Liver (tissue), 8 donors: ENCODE measurements at regions not wholly inside any gene's neighbourhood (a gene's known extent, or its start where the extent isn't known, plus 50 kb on each side); places are given as distances from the start of the nearest gene placed in this dataset.

Experiments used
- DNase-seq: peaks from one replicate; pipeline ENCODE4 v3.0.0-alpha.2; 2017; ENCODE audit warnings: low spot score
- H3K27ac ChIP-seq, 2 donors: one replicate each; pipeline ENCODE4 v1.7.0; 2013; ENCODE audit warnings: inconsistent platforms in 2 of 2, low read length in 2 of 2, control low read depth in 1 of 2, low read depth in 1 of 2, mild to moderate bottlenecking in 1 of 2
- H3K27me3 ChIP-seq, 4 donors: one replicate each; pipeline versions ENCODE4 v1.6.1 to v1.7.0; 2013; ENCODE audit warnings: low read length in 3 of 4, inconsistent platforms in 1 of 4, mild to moderate bottlenecking in 1 of 4, moderate library complexity in 1 of 4; ENCODE audit not compliant: control insufficient read depth in 4 of 4, insufficient read depth in 4 of 4
- H3K36me3 ChIP-seq, 4 donors: one replicate each; pipeline versions ENCODE4 v1.6.1 to v1.7.0; 2013; ENCODE audit warnings: low read length in 3 of 4, mild to moderate bottlenecking in 3 of 4, low read depth in 1 of 4, moderate library complexity in 1 of 4; ENCODE audit not compliant: control insufficient read depth in 4 of 4, insufficient read depth in 3 of 4
- H3K4me1 ChIP-seq, 4 donors: one replicate each; pipeline versions ENCODE4 v1.6.1 to v1.7.0; 2013; ENCODE audit warnings: low read length in 3 of 4, mild to moderate bottlenecking in 3 of 4, moderate library complexity in 1 of 4; ENCODE audit not compliant: control insufficient read depth in 4 of 4, insufficient read depth in 4 of 4
- H3K4me3 ChIP-seq, 3 donors: one replicate each; pipeline versions ENCODE4 v1.6.1 to v1.7.0; 2013; ENCODE audit warnings: low read length in 3 of 3, control low read depth in 1 of 3, low read depth in 1 of 3, mild to moderate bottlenecking in 1 of 3
- H3K9ac ChIP-seq, 2 donors: one replicate each; pipeline ENCODE4 v1.7.0; 2013; ENCODE audit warnings: low read length in 2 of 2, mild to moderate bottlenecking in 2 of 2, moderate library complexity in 2 of 2, control low read depth in 1 of 2, low read depth in 1 of 2
- H3K9me3 ChIP-seq, 4 donors: one replicate each; pipeline versions ENCODE4 v1.6.1 to v1.7.0; 2013; ENCODE audit warnings: low read length in 3 of 4; ENCODE audit not compliant: control insufficient read depth in 4 of 4
- CTCF ChIP-seq: fragments of 150-350 bp; IDR thresholded peaks from 2 replicates; pipeline ENCODE4 v1.5.1; 2017; ENCODE audit warnings: improper control_type of control experiment, low read depth, low read length; ENCODE audit not compliant: missing input control
- EGR1 ChIP-seq, 2 donors: IDR thresholded peaks; 2 replicates each; pipeline ENCODE4 v1.6.1; 2016 to 2018; ENCODE audit warnings: antibody characterized with exemption in 2 of 2, low read depth in 2 of 2
- FOXA1 ChIP-seq: IDR thresholded peaks from 2 replicates; pipeline ENCODE4 v1.6.1; 2016; ENCODE audit warnings: antibody characterized with exemption
- FOXA2 ChIP-seq: IDR thresholded peaks from 2 replicates; pipeline ENCODE4 v1.6.1; 2016; ENCODE audit warnings: antibody characterized with exemption
- GABPA ChIP-seq, 2 donors: IDR thresholded peaks in 1 of 2; conservative IDR thresholded peaks in 1 of 2; 2 replicates each; pipeline ENCODE4 v1.6.1; 2016; ENCODE audit warnings: antibody characterized with exemption in 2 of 2, mild to moderate bottlenecking in 1 of 2, moderate library complexity in 1 of 2
- HNF4A ChIP-seq, 2 donors: conservative IDR thresholded peaks; 2 replicates each; pipeline ENCODE4 v1.6.1; 2016; ENCODE audit warnings: antibody characterized with exemption in 2 of 2, mild to moderate bottlenecking in 2 of 2
- HNF4G ChIP-seq: IDR thresholded peaks from 2 replicates; pipeline ENCODE4 v1.6.1; 2016; ENCODE audit warnings: antibody characterized with exemption
- JUND ChIP-seq, 2 donors: IDR thresholded peaks; 2 replicates each; pipeline ENCODE4 v1.6.1; 2016; ENCODE audit warnings: antibody characterized with exemption in 2 of 2
- NR2F2 ChIP-seq: IDR thresholded peaks from 2 replicates; pipeline ENCODE4 v1.6.1; 2016; ENCODE audit warnings: antibody characterized with exemption
- RAD21 ChIP-seq, 2 donors: IDR thresholded peaks; 2 replicates each; pipeline ENCODE4 v1.6.1; 2016; ENCODE audit warnings: antibody characterized with exemption in 2 of 2, mild to moderate bottlenecking in 2 of 2
- RXRA ChIP-seq, 2 donors: IDR thresholded peaks; 2 replicates each; pipeline ENCODE4 v1.6.1; 2017 to 2018; ENCODE audit warnings: antibody characterized with exemption in 2 of 2, mild to moderate bottlenecking in 1 of 2
- SP1 ChIP-seq: IDR thresholded peaks from 2 replicates; pipeline ENCODE4 v1.6.1; 2018; ENCODE audit warnings: antibody characterized with exemption, mild to moderate bottlenecking
- TAF1 ChIP-seq: conservative IDR thresholded peaks from 2 replicates; pipeline ENCODE4 v1.6.1; 2016; ENCODE audit warnings: antibody characterized with exemption, mild to moderate bottlenecking
- YY1 ChIP-seq: IDR thresholded peaks from 2 replicates; pipeline ENCODE4 v1.6.1; 2016; ENCODE audit warnings: antibody characterized with exemption, mild to moderate bottlenecking
- ZBTB33 ChIP-seq: IDR thresholded peaks from 2 replicates; pipeline ENCODE4 v1.6.1; 2016; ENCODE audit warnings: antibody characterized with exemption
- WGBS: extraction: QIAGEN DNeasy Blood & Tissue Kit; methylation state at CpG from one replicate; pipeline ENCODE4 v1.1.7; 2013; 5-methylcytosine and 5-hydroxymethylcytosine counted together
- TF ChIP-seq, protein P1 (sequence below): IDR thresholded peaks from 2 replicates; pipeline ENCODE4 v1.6.1; 2016; ENCODE audit warnings: antibody characterized with exemption, mild to moderate bottlenecking
- TF ChIP-seq, protein P2 (sequence below): IDR thresholded peaks from 2 replicates; pipeline ENCODE4 v1.6.1; 2016; ENCODE audit warnings: antibody characterized with exemption
- TF ChIP-seq, protein P3 (sequence below): IDR thresholded peaks from 2 replicates; pipeline ENCODE4 v1.6.1; 2016; ENCODE audit warnings: antibody characterized with exemption
- donor health status: healthy.
- donor health status: healthy.
- donor health status: healthy.
- donor health status: healthy.
- donor health status: healthy.

DNA sequence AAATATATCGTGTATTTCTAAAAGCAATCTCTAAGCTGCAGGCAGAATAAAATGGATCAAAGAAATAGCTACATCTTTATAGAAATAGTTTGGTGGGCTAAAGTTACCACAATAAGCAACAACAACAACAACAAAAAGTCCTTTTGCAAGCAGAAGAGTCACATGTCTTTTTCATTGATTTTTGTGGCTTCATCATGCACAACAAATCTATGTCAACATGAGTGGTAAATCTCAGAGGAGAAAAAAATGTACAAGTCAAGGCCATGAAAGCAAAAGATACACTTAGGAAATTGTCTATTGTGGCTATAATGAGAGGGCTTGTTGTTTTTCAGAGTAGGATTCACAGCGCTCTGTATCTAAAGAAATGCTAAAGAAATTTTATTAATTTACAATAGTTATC is 269.7 kb downstream of the GRB14 start:
- Histone ChIP-seq H3K4me3 (no peak overlapping the region), H3K4me1 (no peaks in the 10 kb centered on the region), H3K9ac (no peak overlapping the region), H3K27me3 (peaks cover 0 to 4% (median 0%) of the 10 kb centered on the region in 4 donors), H3K9me3 (no peaks in the 10 kb centered on the region), H3K36me3 (no peaks in the 10 kb centered on the region), H3K27ac (no peak overlapping the region)
- WGBS = 85% methylated on average over 2 of the region's 2 CpGs
- TF ChIP-seq NR2F2 (no peak), YY1 (no peak), RXRA (IDR thresholded peaks at IDR 0.05) (no peak), HNF4G (no peak), HNF4A (conservative IDR thresholded peaks at IDR 0.05) (no peak), TAF1 (no peak), CTCF (no peak), RAD21 (IDR thresholded peaks at IDR 0.05) (no peak), ZBTB33 (no peak)
- no peak for DNase-seq

- no peaks in the 10 kb centered on the region for H3K4me1 ChIP-seq
- no peaks in the 10 kb centered on the region for H3K36me3 ChIP-seq
- no peak for TF ChIP-seq GABPA (IDR thresholded peaks at IDR 0.05 in 1 of 2, conservative IDR thresholded peaks at IDR 0.05 in 1 of 2)
- no peak for TF ChIP-seq HNF4G
- TF ChIP-seq SP1 = no peak
- no peak for TF ChIP-seq FOXA2
- TF ChIP-seq, protein P1, sequence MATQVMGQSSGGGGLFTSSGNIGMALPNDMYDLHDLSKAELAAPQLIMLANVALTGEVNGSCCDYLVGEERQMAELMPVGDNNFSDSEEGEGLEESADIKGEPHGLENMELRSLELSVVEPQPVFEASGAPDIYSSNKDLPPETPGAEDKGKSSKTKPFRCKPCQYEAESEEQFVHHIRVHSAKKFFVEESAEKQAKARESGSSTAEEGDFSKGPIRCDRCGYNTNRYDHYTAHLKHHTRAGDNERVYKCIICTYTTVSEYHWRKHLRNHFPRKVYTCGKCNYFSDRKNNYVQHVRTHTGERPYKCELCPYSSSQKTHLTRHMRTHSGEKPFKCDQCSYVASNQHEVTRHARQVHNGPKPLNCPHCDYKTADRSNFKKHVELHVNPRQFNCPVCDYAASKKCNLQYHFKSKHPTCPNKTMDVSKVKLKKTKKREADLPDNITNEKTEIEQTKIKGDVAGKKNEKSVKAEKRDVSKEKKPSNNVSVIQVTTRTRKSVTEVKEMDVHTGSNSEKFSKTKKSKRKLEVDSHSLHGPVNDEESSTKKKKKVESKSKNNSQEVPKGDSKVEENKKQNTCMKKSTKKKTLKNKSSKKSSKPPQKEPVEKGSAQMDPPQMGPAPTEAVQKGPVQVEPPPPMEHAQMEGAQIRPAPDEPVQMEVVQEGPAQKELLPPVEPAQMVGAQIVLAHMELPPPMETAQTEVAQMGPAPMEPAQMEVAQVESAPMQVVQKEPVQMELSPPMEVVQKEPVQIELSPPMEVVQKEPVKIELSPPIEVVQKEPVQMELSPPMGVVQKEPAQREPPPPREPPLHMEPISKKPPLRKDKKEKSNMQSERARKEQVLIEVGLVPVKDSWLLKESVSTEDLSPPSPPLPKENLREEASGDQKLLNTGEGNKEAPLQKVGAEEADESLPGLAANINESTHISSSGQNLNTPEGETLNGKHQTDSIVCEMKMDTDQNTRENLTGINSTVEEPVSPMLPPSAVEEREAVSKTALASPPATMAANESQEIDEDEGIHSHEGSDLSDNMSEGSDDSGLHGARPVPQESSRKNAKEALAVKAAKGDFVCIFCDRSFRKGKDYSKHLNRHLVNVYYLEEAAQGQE = no peak
- no peak for TF ChIP-seq EGR1 (IDR thresholded peaks at IDR 0.05; ENCODE audit: low read depth in 2 of 2)
- TF ChIP-seq YY1 = no peak
- no peak for TF ChIP-seq ZBTB33
- TF ChIP-seq JUND (IDR thresholded peaks at IDR 0.05) = no peak
- TF ChIP-seq RAD21 (IDR thresholded peaks at IDR 0.05) = no peak
- no peak for TF ChIP-seq NR2F2
- TF ChIP-seq, protein P2, sequence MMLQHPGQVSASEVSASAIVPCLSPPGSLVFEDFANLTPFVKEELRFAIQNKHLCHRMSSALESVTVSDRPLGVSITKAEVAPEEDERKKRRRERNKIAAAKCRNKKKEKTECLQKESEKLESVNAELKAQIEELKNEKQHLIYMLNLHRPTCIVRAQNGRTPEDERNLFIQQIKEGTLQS = no peak
- TF ChIP-seq FOXA1 = no peak
- no peak for TF ChIP-seq HNF4A (conservative IDR thresholded peaks at IDR 0.05)
- no peak for TF ChIP-seq TAF1
- TF ChIP-seq RXRA (IDR thresholded peaks at IDR 0.05) = no peak
- no peak for TF ChIP-seq CTCF
- TF ChIP-seq, protein P3, sequence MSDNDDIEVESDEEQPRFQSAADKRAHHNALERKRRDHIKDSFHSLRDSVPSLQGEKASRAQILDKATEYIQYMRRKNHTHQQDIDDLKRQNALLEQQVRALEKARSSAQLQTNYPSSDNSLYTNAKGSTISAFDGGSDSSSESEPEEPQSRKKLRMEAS = no peak
- 55% methylated on average over 2 of the region's 2 CpGs for WGBS
- H3K4me3 ChIP-seq = no peak overlapping the region
- no peak overlapping the region for H3K27ac ChIP-seq
- no peaks in the 10 kb centered on the region for H3K9me3 ChIP-seq
- no peaks in the 10 kb centered on the region for H3K27me3 ChIP-seq
- no peak overlapping the region for H3K9ac ChIP-seq
- DNase-seq = no peak
Observed at GRCh38 chr2:164335947-164336346, 285.3 kb downstream of the GRB14 start.
